ENCODE measurements at regions not wholly inside any gene's neighbourhood (a gene's known extent, or its start where the extent isn't known, plus 50 kb on each side); places are given as distances from the start of the nearest gene placed in this dataset.

DNA sequence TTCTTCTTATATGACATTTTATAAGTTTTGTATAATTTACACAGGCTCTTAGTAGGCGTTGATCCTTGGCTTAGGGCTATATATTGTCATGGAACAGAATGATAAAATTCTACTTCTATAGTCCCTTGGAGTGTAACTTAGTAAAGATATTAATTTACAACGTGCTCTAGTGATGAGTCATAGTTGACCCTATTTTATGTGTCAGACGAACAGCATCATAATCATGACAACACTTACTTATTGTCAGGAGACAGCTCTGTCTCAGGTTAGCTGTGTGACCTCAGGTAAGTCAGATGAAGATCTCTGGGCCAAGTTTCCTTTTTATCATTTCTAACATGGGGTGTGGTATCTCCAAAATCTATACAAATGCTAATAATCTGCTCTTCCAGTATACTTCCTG, 473.5 kb downstream of the UTRN start:
- ChIA-PET CTCF (no interaction called here), POLR2A (no interaction called here)
- no peaks in the 10 kb centered on the region for H3K27me3 Mint-ChIP-seq
- Histone ChIP-seq H3K27ac (ENCODE audit: low read depth in 1 of 2, low read length in 2 of 2) (no peak overlapping the region), H3K4me1 (ENCODE audit: insufficient read depth, low read length) (no peaks in the 10 kb centered on the region), H3K27me3 (ENCODE audit: control insufficient read depth in 1 of 2, insufficient read depth in 2 of 2, low read length in 2 of 2) (no peaks in the 10 kb centered on the region), H3K9me3 (ENCODE audit: control insufficient read depth in 1 of 2, insufficient read depth in 1 of 2, low read length in 2 of 2) (no peaks in the 10 kb centered on the region), H3K4me3 (ENCODE audit: low read length) (no peak overlapping the region), H3K36me3 (ENCODE audit: insufficient read depth, low read length) (peaks cover 48% of the 10 kb centered on the region)
- DNase-seq (no peak), ATAC-seq (ENCODE audit: poor library complexity) (no peak)
- H3K9me3 Mint-ChIP-seq = no peaks in the 10 kb centered on the region
- H3K4me3 Mint-ChIP-seq = no peak overlapping the region
- H3K27ac Mint-ChIP-seq = no peak overlapping the region
- TF ChIP-seq, protein P1, sequence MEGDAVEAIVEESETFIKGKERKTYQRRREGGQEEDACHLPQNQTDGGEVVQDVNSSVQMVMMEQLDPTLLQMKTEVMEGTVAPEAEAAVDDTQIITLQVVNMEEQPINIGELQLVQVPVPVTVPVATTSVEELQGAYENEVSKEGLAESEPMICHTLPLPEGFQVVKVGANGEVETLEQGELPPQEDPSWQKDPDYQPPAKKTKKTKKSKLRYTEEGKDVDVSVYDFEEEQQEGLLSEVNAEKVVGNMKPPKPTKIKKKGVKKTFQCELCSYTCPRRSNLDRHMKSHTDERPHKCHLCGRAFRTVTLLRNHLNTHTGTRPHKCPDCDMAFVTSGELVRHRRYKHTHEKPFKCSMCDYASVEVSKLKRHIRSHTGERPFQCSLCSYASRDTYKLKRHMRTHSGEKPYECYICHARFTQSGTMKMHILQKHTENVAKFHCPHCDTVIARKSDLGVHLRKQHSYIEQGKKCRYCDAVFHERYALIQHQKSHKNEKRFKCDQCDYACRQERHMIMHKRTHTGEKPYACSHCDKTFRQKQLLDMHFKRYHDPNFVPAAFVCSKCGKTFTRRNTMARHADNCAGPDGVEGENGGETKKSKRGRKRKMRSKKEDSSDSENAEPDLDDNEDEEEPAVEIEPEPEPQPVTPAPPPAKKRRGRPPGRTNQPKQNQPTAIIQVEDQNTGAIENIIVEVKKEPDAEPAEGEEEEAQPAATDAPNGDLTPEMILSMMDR (IDR thresholded peaks at IDR 0.05) = no peak
- H3K4me1 Mint-ChIP-seq (ENCODE audit: low read depth) = no peaks in the 10 kb centered on the region
- intact Hi-C loops (cut with DNase I, micrococcal nuclease) = no loop called here
- H3K36me3 Mint-ChIP-seq (ENCODE audit: low read depth) = peaks cover 75% of the 10 kb centered on the region

DNA sequence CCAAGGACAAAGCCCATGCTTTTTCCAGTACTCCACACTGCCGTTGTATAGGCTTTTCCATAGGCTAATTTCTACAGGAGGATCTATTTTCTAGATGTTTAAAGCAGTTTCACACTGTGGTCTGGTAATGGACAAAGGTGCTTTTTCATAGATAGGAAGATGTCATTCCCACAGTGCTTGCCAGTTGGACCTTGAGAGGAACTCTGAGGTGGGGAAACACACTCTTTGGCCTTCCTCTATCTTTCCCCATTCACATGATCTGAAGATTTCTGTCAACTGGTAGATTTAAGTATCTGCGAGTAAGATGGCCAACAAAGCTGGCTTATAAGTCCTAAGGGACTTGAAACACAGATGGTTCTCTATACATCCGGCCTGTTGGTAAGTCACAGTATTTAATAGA, 477.3 kb downstream of the UTRN start:
- no peak for ATAC-seq (ENCODE audit: poor library complexity)
- H3K27me3 ChIP-seq (ENCODE audit: control insufficient read depth in 1 of 2, insufficient read depth in 2 of 2, low read length in 2 of 2) = no peaks in the 10 kb centered on the region
- H3K36me3 Mint-ChIP-seq (ENCODE audit: low read depth) = peaks cover 67% of the 10 kb centered on the region
- no peak overlapping the region for H3K27ac ChIP-seq (ENCODE audit: low read depth in 1 of 2, low read length in 2 of 2)
- H3K4me3 ChIP-seq (ENCODE audit: low read length) = no peak overlapping the region
- no peak overlapping the region for H3K4me3 Mint-ChIP-seq
- H3K4me1 ChIP-seq (ENCODE audit: insufficient read depth, low read length) = no peaks in the 10 kb centered on the region
- TF ChIP-seq, protein P1 (IDR thresholded peaks at IDR 0.05) = no peak
- no peak overlapping the region for H3K27ac Mint-ChIP-seq
- H3K4me1 Mint-ChIP-seq (ENCODE audit: low read depth) = peaks cover 9% of the 10 kb centered on the region
- no peak for DNase-seq
- ChIA-PET POLR2A (no interaction called here), CTCF (no interaction called here)
- H3K9me3 Mint-ChIP-seq = no peaks in the 10 kb centered on the region
- no peaks in the 10 kb centered on the region for H3K9me3 ChIP-seq (ENCODE audit: control insufficient read depth in 1 of 2, insufficient read depth in 1 of 2, low read length in 2 of 2)
- no peaks in the 10 kb centered on the region for H3K27me3 Mint-ChIP-seq
- peaks cover 42% of the 10 kb centered on the region for H3K36me3 ChIP-seq (ENCODE audit: insufficient read depth, low read length)
- intact Hi-C loops (cut with DNase I, micrococcal nuclease) = no loop called here

DNA sequence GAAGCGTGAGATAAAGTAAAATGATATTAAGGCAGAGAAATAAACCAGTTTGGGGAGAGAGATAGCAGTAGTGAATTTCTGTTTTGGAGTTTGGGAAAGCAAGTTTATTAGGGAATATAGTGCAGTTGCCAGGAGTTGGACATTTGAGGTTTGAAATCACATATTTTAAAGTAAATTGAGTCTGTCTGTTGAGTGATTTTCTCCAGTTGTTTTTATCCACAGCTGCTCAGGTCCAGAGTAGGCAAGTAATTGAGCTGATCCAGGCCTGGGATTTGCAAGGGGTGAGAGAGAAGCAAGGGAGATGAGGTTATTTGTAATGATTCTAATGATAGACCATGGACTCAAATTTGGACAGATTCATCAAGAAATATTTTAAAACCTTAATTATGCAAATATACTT, 481.9 kb downstream of the UTRN start:
- intact Hi-C loops (cut with DNase I, micrococcal nuclease) = no loop called here
- Histone ChIP-seq H3K4me1 (ENCODE audit: insufficient read depth, low read length) (no peaks in the 10 kb centered on the region), H3K36me3 (ENCODE audit: insufficient read depth, low read length) (peaks cover 40% of the 10 kb centered on the region), H3K27ac (ENCODE audit: low read depth in 1 of 2, low read length in 2 of 2) (no peak overlapping the region), H3K4me3 (ENCODE audit: low read length) (no peak overlapping the region), H3K27me3 (ENCODE audit: control insufficient read depth in 1 of 2, insufficient read depth in 2 of 2, low read length in 2 of 2) (no peaks in the 10 kb centered on the region), H3K9me3 (ENCODE audit: control insufficient read depth in 1 of 2, insufficient read depth in 1 of 2, low read length in 2 of 2) (no peaks in the 10 kb centered on the region)
- H3K27ac Mint-ChIP-seq = no peak overlapping the region
- ATAC-seq (ENCODE audit: poor library complexity) = no peak
- TF ChIP-seq, protein P1 (IDR thresholded peaks at IDR 0.05) = no peak
- DNase-seq = no peak
- no peaks in the 10 kb centered on the region for H3K9me3 Mint-ChIP-seq
- no peak overlapping the region for H3K4me3 Mint-ChIP-seq
- peaks cover 68% of the 10 kb centered on the region for H3K36me3 Mint-ChIP-seq (ENCODE audit: low read depth)
- CTCF ChIA-PET = no interaction called here
- no peaks in the 10 kb centered on the region for H3K27me3 Mint-ChIP-seq
- POLR2A ChIA-PET = no interaction called here
- H3K4me1 Mint-ChIP-seq (ENCODE audit: low read depth) = peaks cover 19% of the 10 kb centered on the region

Measured in CD4-positive, alpha-beta T cell (primary cell).